GM21381 (cell line): ENCODE measurements at regions not wholly inside any gene's neighbourhood (a gene's known extent, or its start where the extent isn't known, plus 50 kb on each side); places are given as distances from the start of the nearest gene placed in this dataset.

Experiments
- ATAC-seq: cut with Tn5 transposase; IDR thresholded peaks from one replicate; pipeline ENCODE4 v1.9.1; 2021; ENCODE audit warnings: mild to moderate bottlenecking, moderate library complexity; ENCODE audit not compliant: unreplicated experiment

DNA sequence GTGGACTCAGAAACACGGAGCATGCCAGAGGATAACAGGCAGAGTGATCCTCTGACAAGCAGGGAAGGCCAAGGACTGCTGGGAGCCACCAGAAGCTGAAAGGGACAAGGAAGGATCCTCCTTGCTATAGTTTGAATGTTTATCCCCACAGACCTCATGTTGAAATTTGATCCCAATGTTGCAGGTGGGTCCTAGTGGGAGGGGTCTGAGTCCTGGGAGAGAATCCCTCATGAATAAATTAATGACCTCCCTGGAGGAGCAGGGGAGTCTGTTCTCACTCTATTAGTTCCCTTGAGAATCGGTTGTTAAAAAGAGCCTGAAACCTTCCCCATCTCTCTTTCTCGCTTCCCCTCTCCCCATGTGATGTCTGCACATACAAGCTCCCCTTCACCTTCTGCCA lies 124.4 kb downstream of the FBXO15 start:
- ATAC-seq = no peak

DNA sequence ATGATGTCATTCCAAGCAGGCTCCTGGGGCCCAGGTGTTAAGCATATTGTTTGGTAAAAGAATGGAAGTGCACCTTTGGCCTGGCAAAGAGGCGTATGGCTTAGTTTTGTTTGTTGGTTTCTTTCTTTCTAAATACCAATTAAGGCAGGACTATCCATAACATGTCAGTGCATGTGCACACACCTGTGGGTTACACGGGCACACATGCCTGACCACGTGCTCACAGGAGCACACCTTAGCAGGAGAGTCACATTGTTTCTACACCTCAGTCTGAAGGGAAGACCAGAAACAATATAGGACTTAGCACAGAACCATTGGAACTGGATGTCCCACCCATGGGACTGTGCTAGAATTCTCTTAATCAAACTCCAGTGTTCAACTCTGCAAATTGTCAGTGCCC lies 127.8 kb downstream of the FBXO15 start:
- no peak for ATAC-seq

DNA sequence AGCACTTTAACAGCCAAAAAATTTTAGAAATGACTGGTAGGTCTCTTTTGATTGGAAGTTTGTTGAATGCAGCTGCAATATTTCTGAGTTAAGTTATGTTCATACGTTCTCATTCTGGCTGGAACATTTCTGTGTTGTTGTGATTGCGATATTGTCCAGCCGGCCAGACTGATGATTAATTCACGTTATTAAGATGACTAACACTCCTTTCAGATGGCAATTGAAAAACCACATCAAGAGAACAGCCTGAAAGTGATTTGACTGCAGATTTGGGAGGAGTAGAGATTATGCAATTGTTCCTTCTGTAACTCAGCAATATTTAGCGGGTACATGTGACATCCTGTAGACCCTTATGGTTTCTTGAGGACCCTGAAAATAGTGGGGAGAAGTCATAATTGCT lies 133.7 kb downstream of the FBXO15 start:
- no peak for ATAC-seq

DNA sequence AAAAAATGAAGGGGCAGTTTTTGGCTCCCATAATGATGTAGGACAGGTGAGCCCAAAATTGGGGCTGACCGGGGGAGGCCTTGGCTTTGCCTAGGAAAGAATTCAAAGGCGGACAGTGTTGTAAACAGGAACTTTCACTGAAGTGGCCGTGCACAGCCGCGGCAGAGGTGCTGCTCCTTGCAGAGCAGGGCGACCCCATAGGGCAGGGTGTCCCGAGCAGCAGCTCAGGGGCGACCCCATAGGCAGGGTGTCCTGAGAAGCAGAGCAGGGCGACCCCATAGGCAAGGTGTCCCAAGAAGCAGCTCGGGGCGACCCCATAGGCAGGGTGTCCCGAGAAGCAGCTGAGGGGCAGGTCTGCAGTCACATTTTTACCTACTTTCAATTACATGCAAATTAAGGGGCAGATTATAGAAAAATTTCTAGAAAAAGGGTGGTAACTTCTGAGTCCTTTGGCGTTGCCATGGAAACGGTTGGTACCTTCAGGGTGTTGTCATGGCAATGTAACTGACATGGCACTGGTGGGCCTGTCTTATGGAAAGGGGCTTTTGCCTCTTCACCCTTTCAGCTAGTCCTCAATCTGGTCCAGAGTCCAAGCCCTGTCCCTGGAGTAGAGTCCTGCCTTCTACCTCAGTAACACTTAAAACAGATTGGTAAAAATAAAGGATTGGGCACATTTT lies 134.5 kb downstream of the FBXO15 start:
- no peak for ATAC-seq

DNA sequence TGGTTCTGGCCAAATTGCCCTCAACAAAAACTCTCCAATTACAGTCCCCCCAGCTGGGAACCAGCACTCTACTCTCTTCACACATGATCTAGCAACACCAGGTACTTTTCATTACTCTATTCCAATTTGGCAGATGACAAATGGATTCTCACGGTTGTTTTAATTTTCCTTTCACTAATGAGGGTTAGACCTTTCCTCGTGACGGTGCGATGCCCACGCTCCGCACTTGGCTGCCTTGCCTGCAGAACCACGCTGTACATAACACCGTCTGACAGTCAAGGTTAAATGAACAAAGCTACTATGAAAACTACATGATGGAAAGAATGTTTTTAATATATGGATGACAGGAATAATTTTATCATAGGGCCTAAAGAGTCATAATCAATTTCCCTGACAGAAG lies 141.5 kb downstream of the FBXO15 start:
- no peak for ATAC-seq

DNA sequence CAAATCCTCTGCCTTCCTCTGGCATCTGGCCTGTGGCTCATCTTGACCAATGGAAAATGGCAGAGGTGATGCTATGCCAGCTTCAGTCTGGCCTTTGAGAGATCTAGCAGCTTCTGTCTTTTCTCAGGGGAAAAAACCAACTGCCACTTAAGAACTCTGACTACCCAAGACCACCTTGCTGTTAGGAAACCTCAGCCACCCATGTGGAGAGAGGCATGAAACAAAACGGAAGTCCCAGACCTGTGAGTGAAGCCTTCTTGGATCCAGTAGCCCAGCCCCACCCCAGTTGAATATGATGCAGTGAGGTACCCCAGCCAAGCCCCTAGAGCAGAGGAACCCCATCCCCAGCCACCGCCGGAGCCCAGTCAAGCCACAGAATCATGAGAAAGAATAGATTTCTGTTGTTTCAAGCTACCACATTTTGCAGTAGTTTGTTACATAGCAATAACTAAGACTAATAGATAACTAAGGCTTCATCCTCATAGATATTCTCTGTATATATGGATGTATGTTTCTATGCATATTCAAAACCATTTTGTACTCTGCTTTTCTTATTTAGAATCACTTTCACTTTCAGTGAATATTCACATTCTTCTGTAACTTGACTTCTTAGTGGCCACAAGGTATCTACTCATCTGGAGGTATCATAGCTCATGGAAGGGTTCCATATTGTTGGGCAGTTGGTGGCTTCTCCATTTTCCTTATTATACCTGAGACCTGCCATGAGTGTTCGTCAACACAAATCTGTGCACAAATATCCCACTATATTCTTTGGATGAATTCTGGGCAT lies 142.1 kb downstream of the FBXO15 start:
- no peak for ATAC-seq

DNA sequence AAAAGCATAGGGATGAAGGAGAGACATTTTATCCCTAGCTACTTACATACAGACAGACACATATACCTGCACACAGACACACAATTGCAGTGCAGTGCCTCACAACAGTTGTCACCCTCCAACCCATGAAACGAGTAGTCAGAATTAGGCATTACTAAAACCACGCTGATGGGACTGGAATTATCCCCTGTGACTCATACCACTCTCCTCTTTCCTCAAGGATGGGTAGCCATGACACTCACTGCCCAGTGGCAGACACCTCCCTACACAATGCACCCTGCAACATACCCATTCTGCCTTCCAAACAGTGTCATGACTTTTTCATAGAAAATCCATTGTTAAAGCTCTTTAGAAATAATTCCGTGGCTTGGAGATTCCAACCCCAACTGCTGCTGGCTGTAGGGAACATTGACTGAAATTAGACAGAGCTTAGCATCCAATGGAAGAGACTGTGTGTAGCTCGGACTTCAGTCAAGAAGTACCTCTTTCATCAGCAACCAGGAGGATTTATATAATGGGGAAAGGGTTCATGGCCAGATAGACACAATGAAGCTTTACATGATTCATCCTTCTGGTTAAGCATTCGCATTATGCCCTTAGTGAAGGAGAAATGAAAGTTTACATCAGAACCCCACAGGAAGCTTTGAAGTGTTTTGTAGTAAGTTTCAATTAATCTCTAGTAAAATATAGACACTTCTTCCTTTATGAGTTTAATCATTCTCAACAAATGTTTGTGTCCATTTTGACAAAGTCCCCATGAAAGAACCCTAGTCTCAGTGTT lies 155.2 kb downstream of the FBXO15 start:
- ATAC-seq = no peak

DNA sequence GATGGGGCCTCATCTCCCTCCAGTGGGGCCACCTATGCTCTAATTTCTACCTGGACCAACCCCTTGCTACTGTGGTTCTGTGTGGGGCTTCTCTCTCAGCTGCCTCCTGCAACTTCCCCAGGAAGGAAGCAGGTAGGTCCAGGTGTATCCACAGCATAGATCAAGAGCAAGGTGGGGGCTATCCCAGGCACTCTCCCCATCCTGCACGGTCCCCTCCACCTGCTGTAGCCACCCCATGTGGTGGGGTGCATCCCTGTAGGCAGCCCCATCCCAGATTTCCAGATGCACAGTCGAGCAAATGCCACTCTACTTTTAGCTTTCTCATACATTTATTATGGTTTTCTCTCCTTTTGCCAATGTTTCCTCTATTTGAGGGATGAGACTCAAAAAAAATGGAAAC lies 156.1 kb downstream of the FBXO15 start:
- ATAC-seq = no peak

DNA sequence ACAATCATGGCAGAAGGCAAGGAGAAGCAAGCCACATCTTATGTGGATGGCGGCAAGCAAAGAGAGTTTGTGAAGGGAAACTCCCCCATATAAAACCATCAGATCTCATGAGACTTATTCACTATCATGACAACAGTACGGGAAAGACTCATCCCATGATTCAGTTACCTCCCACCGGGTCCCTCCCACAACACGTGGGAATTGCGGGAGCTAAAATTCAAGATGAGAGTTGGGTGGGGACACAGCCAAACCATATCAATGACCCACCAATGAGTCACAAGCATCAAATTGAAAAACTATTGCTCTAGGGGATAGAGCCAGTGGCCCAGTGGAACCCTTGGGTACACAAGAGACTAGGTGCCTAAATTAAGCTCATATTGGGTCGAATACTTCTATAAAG lies 157.4 kb downstream of the FBXO15 start:
- no peak for ATAC-seq

DNA sequence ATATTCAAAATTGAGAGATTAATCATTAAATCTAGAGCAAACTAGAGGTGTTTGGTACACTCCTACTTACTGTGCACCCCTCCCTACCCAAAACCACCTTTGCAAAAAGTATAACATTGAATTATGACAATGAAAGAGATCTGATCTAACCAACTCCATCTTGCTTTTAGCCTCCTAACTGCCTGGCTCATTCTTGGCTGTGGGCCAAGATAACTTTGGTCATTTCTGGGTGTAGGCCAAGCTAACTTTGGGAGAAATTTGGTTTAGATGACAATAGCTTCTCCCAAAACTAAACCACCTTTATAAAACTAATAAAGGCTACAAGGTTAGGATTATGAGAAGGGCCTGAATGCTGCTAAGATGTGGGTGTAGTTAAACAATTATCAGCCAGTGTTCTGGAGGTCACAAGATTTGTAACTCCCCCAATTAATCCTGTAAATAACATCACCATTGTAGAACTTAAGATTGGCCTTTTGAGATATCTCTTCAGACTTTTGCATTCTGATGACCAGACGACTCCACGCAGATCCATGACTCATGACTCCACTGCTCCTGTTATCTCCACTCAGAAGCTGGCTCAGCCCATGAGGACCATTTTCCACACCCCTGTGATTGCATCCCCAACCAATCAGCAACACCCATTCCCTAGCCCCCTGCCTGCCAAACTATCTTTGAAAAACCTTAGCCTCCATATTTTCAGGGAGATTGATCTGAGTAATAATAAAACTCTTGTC lies 160.2 kb downstream of the FBXO15 start:
- no peak for ATAC-seq

DNA sequence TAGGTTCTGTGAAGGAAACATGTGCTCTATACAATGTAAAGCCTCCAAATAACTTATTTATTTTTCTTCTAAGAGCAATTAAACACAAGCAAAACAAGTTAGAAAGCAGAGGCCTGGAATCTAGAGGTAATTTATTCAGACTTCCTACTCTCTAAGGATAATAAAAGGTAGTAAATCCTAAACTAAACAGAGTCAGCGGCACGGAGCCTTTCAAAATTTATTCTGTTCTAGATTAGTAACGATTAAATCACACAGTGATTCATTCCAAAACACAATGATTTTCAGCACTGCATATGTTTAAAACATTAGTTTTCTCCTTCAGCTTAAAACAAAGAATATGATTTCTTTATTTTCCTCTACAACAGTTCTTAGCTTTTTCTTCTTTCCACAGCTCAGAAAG lies 160.9 kb downstream of the FBXO15 start:
- no peak for ATAC-seq

DNA sequence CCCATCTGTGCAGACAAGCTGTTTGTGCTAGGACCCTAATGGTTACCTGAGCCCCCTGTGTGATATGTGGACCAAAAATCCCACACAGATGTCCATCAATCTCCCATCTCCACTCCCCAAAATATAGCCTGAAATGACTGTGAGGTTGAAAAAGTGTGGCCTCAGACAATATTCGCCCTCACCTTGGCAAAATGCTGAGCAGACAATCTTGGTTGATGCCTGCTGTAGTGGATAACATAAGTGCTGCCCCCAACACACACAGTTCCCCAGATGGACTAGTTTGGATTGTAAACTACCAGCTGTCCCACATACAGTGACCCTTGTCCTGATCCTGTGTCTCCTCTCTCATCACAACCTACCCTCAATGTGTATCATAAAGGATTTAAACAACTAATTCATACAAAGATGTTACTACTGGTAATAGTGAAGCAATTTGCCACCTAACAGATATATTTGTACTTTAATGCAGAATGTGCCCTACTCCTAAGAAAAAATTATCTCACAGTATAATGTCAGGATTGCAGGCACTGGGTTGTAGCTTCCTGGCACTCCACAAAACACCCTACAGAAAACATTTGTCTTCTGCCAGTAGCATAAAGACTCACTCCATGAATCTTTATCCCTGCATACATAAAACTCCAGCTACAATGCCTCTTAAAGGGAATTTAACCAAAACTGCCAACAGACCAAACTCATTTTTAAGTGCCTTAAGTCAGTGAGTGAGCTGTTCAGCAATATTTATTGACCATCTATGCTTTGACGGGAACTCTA lies 161.6 kb downstream of the FBXO15 start:
- ATAC-seq = no peak

DNA sequence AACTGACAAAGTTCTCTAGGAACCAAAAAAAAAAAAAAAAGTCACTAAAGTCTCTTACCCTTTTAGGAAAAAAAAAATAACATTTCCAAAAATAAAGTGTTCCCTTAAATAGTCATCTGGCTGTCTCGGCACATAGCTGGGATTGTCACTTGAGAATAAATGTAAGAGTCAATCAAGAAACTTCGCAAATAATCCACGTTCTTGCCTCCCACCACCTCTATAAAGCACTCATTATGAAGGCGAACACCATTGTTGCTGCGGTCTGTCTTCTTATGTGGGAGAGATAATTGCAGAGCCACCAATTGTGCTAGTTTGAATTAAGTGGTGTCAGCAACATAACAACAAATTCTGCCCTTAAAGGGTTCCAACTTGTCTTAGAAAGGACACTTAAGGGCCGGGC lies 163.7 kb downstream of the FBXO15 start:
- no peak for ATAC-seq

DNA sequence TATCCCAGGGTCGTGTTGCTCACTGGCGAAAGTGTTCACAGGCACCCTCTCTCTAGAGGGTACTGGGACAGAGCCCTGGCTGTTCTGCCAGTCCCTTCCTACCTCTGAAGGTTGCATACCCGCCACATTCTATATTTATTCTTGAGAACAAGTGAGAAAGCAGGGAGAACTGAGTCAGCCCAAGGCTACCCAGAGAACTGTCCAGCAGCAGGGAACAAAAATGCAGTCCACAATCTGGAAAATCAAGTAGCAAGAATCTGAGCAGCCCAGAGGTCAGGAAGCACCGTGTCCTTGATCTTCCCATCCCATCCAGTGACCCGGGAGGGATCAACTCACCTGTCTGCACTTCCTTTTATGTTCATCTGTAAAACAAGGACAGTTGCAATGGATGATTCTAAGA lies 164.1 kb downstream of the FBXO15 start:
- no peak for ATAC-seq

DNA sequence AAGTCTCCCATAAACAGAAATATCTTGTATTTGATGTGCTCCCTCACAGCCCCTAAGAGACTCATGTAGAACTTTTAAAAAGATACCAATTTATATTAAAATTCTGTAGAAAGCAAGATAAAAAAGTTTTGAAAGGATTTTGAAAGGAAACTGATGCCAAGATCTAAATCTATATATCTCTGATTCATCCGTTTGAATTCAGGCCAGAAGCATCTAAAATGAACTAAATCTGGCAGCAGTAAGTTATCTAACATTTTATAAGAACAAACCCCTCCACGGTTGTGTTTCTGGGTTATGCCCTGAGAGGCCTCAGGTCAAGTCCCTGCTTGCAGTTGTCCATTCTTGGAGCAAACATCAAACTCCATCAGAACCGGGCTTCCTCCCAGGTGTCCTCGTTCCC lies 165.8 kb downstream of the FBXO15 start:
- no peak for ATAC-seq

DNA sequence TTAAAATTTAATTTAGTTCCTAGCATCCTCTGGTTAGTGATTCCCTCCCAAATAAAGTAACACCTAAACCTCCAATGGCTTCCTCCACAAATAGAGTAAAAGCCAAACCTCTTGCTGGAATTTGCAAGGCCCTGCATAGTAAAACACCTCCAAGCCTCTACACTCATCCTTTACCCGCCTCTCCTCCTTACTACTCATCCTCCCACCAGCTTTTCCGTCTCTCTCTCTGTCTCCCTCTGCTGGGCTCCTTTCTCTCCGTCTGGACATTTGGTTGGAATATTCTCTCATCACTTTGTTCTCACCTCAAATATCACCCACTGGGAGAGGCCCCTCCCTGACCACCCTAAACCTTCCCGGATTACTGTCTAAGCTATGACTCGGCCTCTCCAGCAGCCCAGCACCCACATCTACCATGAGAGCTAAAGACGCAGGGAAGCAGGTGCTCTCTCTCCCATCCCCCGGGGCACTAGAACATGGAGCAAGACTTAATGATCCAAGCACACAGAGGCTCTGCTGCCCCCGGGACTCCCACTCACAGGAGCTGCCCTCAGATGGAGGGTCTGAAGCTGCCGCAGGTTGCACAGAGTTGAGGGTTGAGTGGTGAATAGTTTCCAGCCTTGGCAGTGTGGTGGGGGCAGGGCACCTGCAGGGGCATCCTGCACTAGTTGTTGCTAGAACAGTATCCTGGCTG lies 167.2 kb downstream of the FBXO15 start:
- no peak for ATAC-seq

DNA sequence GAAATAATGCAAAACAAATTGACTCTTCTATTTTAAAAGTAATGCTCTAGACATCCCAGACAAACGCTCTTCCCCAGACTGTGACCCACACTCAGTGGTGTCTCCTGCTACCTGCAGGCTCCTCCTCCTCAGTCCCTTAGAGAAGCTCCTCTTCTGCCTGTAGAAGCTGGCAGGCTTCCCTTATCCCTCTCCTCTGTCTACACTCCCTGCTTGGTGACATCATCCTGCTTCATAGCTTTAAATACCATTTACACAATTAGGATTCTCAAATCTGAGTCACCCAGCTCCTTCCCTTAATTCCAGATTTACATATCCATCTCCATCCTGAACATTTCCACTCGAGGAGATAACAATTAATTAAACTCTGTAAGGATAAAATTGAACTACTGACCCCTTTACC lies 167.9 kb downstream of the FBXO15 start:
- ATAC-seq = no peak

DNA sequence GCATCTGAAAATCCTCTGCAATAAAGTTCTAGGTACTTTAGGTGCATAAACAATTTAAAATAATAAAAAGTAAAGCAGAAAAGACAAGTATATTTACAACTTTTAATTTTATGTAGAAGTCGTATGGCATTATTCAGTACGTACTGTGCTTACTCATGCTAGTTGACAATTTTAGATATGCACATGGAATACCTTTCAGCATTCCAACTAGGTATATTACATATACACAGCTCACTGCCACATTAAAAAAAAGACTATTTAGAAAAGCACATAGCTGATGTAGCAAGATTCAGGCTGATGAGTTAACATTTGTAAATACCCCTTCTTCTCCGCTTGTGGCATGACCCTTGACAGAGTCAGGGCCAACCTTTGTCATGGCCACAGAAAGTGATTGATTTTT lies 171.2 kb downstream of the FBXO15 start:
- no peak for ATAC-seq

DNA sequence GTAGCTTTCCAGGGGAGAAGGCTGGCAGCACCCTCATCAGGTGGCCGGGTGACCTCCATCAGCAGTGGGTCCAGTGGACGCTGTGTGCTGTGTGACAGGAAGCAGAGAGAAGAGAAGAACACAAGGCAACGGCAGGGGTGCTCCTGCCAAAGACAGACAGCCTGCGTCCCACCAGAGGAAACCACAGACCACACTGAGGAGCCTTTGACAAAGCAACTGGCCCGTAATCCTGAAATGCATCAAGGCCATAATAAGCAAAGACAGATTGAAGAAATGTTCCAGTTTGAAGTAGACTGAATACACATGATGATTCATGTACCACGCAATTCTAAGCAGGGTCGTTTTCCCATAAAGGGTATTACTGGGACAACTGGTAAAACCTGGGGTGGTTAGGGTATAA lies 172.4 kb downstream of the FBXO15 start:
- no peak for ATAC-seq

DNA sequence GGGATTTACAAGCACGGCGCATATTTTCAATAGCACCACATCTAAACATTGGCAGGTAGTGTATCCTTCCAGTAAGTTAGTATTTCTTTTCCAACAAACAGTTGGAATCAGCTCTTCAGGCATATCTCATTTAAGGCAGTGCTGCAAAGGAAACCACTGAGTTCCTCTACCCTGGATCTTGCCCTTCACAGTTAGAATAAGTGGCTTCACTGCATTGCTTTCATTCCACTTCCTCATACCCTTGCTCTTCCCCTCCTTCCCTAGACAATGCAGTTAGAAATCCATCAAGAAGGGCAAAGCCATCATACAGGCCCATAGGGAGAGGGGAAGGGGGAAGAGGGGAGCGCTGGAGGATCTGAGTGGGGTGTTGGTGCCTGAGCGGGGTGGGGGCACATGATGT lies 173.7 kb downstream of the FBXO15 start:
- no peak for ATAC-seq
